Left ventricle myocardium superior (tissue), 1 donor: ENCODE measurements at regions not wholly inside any gene's neighbourhood (a gene's known extent, or its start where the extent isn't known, plus 50 kb on each side); places are given as distances from the start of the nearest gene placed in this dataset.

Experiments used
- ATAC-seq: fragments of 200-7000 bp; cut with Tn5 transposase; one replicate; pipeline ENCODE4 v1.9.1; 2020; ENCODE audit warnings: mild to moderate bottlenecking, moderate library complexity
- DNase-seq: peaks from one replicate; pipeline ENCODE4 v3.0.0-alpha.2; 2020
- intact Hi-C: fragments of 100-400 bp; cut with micrococcal nuclease; formaldehyde crosslinking; loops from one replicate; pipeline ENCODE4 v1.11.0; 2022
- donor health status: DM: no; HTN: yes; CAD: no; lungs with severe emphysema.

- DNase-seq, result no peak
- no peak for ATAC-seq
- intact Hi-C loops, result no loop called here
Observed at GRCh38 chr22:48179571-48180546, 1417.4 kb downstream of the TBC1D22A start.

- no peak for ATAC-seq
- no peak for DNase-seq
- intact Hi-C loops, result no loop called here
Observed at GRCh38 chr22:48178536-48178935, 1416.1 kb downstream of the TBC1D22A start.

GRCh38 chr22:48177631-48178030 lies 1415.2 kb downstream of the TBC1D22A start:
- intact Hi-C loops, result no loop called here
- no peak for DNase-seq
- no peak for ATAC-seq

- ATAC-seq, result no peak
- no peak for DNase-seq
- intact Hi-C loops, result no loop called here
Observed at GRCh38 chr22:48175721-48176120, 1413.3 kb downstream of the TBC1D22A start.

GRCh38 chr22:48173773-48174160 lies 1411.3 kb downstream of the TBC1D22A start:
- intact Hi-C loops, result no loop called here
- no peak for ATAC-seq
- DNase-seq, result no peak

GRCh38 chr22:48173061-48173772 lies 1410.8 kb downstream of the TBC1D22A start:
- ATAC-seq (no peak), DNase-seq (no peak)
- intact Hi-C loops, result no loop called here

- intact Hi-C loops, result no loop called here
- ATAC-seq, result no peak
- DNase-seq, result no peak
Observed at GRCh38 chr22:48171271-48171691, 1408.8 kb downstream of the TBC1D22A start.

GRCh38 chr22:48169227-48169626 lies 1406.8 kb downstream of the TBC1D22A start:
- intact Hi-C loops, result no loop called here
- ATAC-seq, result no peak
- DNase-seq, result no peak

GRCh38 chr22:48167238-48167637 lies 1404.8 kb downstream of the TBC1D22A start:
- intact Hi-C loops, result no loop called here
- DNase-seq (no peak), ATAC-seq (no peak)

GRCh38 chr22:48161298-48161697 lies 1398.8 kb downstream of the TBC1D22A start:
- ATAC-seq (no peak), DNase-seq (no peak)
- intact Hi-C loops, result no loop called here

- ATAC-seq, result no peak
Observed at GRCh38 chr22:48157676-48158075, 1395.2 kb downstream of the TBC1D22A start.

GRCh38 chr22:48156603-48157355 lies 1394.3 kb downstream of the TBC1D22A start:
- DNase-seq, result no peak
- intact Hi-C loops, result no loop called here
- no peak for ATAC-seq

More at GRCh38 chr22:48157676-48158075, 1395.2 kb downstream of the TBC1D22A start:
- intact Hi-C loops, result no loop called here
- DNase-seq, result no peak

- no peak for DNase-seq
- intact Hi-C loops, result no loop called here
- no peak for ATAC-seq
Observed at GRCh38 chr22:48155446-48155845, 1393.0 kb downstream of the TBC1D22A start.

- intact Hi-C loops, result no loop called here
- DNase-seq (no peak), ATAC-seq (no peak)
Observed at GRCh38 chr22:48154943-48155240, 1392.4 kb downstream of the TBC1D22A start.

GRCh38 chr22:48154169-48154942 lies 1391.9 kb downstream of the TBC1D22A start:
- ATAC-seq, result no peak
- DNase-seq, result no peak
- intact Hi-C loops, result no loop called here

- DNase-seq (no peak), ATAC-seq (no peak)
- intact Hi-C loops, result no loop called here
Observed at GRCh38 chr22:48153726-48154125, 1391.3 kb downstream of the TBC1D22A start.

GRCh38 chr22:48152916-48153315 lies 1390.5 kb downstream of the TBC1D22A start:
- intact Hi-C loops, result no loop called here
- no peak for ATAC-seq
- DNase-seq, result no peak

GRCh38 chr22:48152164-48152775 lies 1389.8 kb downstream of the TBC1D22A start:
- intact Hi-C loops, result no loop called here
- ATAC-seq, result no peak
- DNase-seq, result no peak

GRCh38 chr22:48151641-48152040 lies 1389.2 kb downstream of the TBC1D22A start:
- intact Hi-C loops, result no loop called here
- ATAC-seq (no peak), DNase-seq (no peak)
